Right lobe of liver (tissue), 6 donors: ENCODE measurements at regions not wholly inside any gene's neighbourhood (a gene's known extent, or its start where the extent isn't known, plus 50 kb on each side); places are given as distances from the start of the nearest gene placed in this dataset.
A peak's percentile ranks its signal among the peaks of the same experiment; 100 is the strongest.

Experiments used
- ATAC-seq, 4 donors: fragments of 200-7000 bp; cut with Tn5 transposase; one replicate each; pipeline ENCODE4 v1.9.1; 2020; ENCODE audit warnings: mild to moderate bottlenecking in 4 of 4, moderate library complexity in 4 of 4
- DNase-seq, 3 donors: peaks; one replicate each; pipeline ENCODE4 v3.0.0-alpha.2; 2020
- H3K27ac ChIP-seq, 3 donors: fragments of 200-600 bp; one replicate each; pipeline ENCODE4 v1.8.0; 2022
- H3K27me3 ChIP-seq, 2 donors: fragments of 200-600 bp; one replicate each; pipeline ENCODE4 v1.8.0; 2022
- H3K36me3 ChIP-seq, 4 donors: fragments of 200-600 bp; sonication (generic) in 1 of 4; one replicate each; pipeline versions ENCODE4 v1.5.1 to v1.8.0; 2017 to 2022; ENCODE audit warnings: control low read depth in 1 of 4
- H3K4me1 ChIP-seq, 4 donors: fragments of 200-600 bp; sonication (generic) in 1 of 4; one replicate each; pipeline versions ENCODE4 v1.5.1 to v1.8.0; 2017 to 2022; ENCODE audit warnings: control low read depth in 1 of 4
- H3K4me3 ChIP-seq, 3 donors: fragments of 200-600 bp; one replicate each; pipeline ENCODE4 v1.8.0; 2022
- H3K9me3 ChIP-seq, 4 donors: fragments of 200-600 bp; sonication (generic) in 1 of 4; one replicate each; pipeline versions ENCODE4 v1.5.1 to v1.8.0; 2017 to 2022; ENCODE audit warnings: control low read depth in 1 of 4
- CTCF ChIP-seq, 4 donors: fragments of 200-600 bp in 3 of 4; fragments of 450-650 bp in 1 of 4; IDR thresholded peaks; one replicate each; pipeline versions ENCODE4 v1.5.1 to v1.8.0; 2016 to 2022; ENCODE audit warnings: antibody characterized with exemption in 4 of 4, mild to moderate bottlenecking in 2 of 4
- POLR2A ChIP-seq: fragments of 450-650 bp; IDR thresholded peaks from one replicate; pipeline ENCODE4 v1.6.1; 2017; ENCODE audit warnings: antibody characterized with exemption, mild to moderate bottlenecking
- WGBS: methylation state at CpG from one replicate; pipeline ENCODE4 v1.1.6; 2018; ENCODE audit warnings: low coverage, low lambda C conversion rate; ENCODE audit not compliant: insufficient coverage; ENCODE audit errors: missing lambda C conversion rate; 5-methylcytosine and 5-hydroxymethylcytosine counted together
- intact Hi-C, 2 donors: fragments of 100-400 bp; cut with DNase I; formaldehyde crosslinking; loops; one replicate each; pipeline versions ENCODE4 v1.11.2 to v1.14.1; 2022
- donor health status: DM: no; HTN: yes; CAD: no.
- donor health status: DM: no; HTN: no; CAD: no.
- donor health status: DM: no; HTN: no; CAD: no.
- donor health status: DM: no; HTN: yes; CAD: no.
- donor health status: DM: no; HTN: yes; CAD: no.

DNA sequence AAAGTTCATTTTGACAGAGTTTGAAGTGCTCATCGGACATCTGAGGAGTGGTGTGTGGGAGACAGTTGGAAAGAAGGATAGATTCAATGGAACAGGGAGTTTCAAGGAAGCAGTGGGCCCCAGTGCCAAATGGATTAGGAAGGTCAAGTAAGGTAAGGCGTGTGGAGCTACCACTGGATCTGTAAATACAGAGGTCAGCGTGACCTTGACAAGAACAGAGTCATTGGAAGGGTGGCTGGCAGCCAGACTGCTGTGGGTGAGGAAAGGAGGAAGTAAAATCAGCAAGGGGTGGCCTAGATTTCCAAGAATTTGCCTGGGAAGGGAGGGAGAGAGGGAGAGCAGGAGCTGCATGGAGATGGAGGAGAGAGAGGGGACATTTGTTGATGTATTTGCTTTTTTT is 68.2 kb upstream of the IGF1 start:
- Histone ChIP-seq H3K27ac (no peak overlapping the region), H3K36me3 (no peaks in the 10 kb centered on the region), H3K9me3 (no peaks in the 10 kb centered on the region), H3K4me1 (no peaks in the 10 kb centered on the region), H3K4me3 (no peak overlapping the region), H3K27me3 (no peaks in the 10 kb centered on the region)
- ATAC-seq: peak in 3 of 4 donors; percentile 23 to 87 (median 59)
- WGBS: 34% methylated on average over 3 of the region's 3 CpGs
- intact Hi-C loops: no loop called here
- DNase-seq: peak in 2 of 3 donors; percentile 58 to 60
- TF ChIP-seq CTCF (IDR thresholded peaks at IDR 0.05) (no peak), POLR2A (no peak)

DNA sequence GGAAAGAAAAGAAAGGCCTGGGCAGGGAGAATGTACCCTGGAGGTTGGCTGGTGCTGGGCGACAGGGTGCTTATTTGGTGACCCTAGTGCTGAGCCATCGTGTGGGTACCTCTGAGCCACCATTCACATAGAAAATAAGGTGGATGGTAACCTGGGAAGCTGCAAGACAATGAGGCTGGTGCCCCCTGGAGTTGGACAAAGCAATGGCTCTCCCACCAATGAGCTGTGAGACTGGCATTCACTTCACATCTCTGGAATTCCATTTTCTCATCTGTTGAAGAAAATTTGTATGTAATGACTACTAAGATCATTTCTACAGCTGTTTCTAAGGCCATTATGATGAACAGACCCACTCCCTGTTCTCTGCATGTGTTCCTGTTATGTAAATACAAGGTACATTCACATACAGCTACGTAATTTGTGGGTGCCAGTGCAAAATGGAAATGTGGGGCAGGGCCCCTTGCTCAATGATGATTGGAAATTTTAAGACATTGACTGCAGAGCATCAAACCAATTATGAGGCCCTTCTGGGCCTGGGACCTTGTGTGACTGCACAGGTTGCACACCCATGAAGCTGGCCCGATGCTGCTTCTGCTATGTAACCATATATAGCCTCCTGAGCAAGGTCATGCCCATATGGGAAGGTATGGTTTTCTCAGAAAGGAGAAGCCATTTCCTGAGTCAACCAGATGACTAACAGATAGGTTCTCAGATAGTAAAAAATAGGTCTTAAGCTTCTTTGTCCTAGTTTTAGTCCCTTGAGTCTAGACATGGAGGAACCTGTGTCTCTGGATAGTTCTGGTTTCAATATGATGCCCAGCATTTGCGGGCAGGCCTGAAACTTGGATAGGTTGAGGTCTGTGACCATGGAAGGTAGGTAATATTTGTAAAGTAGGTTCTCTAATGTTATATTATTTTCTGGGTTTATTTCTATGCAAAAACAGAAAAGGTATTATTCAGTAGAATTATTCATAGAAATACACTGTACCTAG is 63.4 kb upstream of the IGF1 start:
- Histone ChIP-seq H3K36me3 (no peaks in the 10 kb centered on the region), H3K27me3 (no peaks in the 10 kb centered on the region), H3K9me3 (no peaks in the 10 kb centered on the region), H3K27ac (no peak overlapping the region), H3K4me1 (no peaks in the 10 kb centered on the region), H3K4me3 (no peak overlapping the region)
- ATAC-seq: peak; percentile 56 to 72 (median 66)
- no peak for DNase-seq
- peak; percentile 24 to 51 (median 38) for TF ChIP-seq CTCF (IDR thresholded peaks at IDR 0.05)
- no peak for TF ChIP-seq POLR2A
- 76% methylated on average over 5 of the region's 5 CpGs for WGBS
- intact Hi-C loops: no loop called here

GRCh38 chr12:102542816-102543440 is 62.6 kb upstream of the IGF1 start:
- no peak for ATAC-seq
- H3K4me3 ChIP-seq: no peak overlapping the region
- TF ChIP-seq POLR2A: no peak
- no peak for TF ChIP-seq CTCF (IDR thresholded peaks at IDR 0.05)

DNA sequence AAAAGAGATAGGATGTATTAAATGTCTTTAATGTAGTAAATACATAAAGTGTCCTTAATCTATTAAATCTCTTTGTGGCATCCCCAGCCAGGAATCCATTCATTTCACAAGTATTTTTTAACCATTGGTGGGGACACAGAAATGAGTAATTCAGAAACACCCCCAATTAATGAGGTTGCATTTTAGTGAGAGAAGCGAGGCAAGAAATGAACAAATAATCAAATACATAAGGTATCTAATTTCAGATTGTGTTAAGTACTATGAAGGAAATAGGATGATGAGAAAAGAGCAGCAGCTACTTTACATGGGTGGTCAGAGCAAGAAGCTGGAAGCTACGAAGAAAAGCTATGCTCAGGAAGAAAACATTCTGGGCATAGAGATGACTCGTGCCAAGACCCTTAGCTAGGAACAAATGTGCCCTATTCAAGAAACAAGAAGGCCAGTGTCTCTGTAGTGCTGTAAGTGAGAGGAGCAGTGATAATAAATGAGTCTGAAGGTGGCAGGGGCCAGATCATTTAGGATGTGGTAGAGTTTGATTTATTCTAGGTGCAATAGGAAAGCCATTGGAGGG is 60.5 kb upstream of the IGF1 start:
- intact Hi-C loops: no loop called here
- no peak overlapping the region for H3K4me3 ChIP-seq
- no peaks in the 10 kb centered on the region for H3K9me3 ChIP-seq
- 70% methylated on average over 3 of the region's 3 CpGs for WGBS
- no peaks in the 10 kb centered on the region for H3K4me1 ChIP-seq
- ATAC-seq (no peak), DNase-seq (no peak)
- H3K36me3 ChIP-seq: no peaks in the 10 kb centered on the region
- TF ChIP-seq POLR2A (no peak), CTCF (IDR thresholded peaks at IDR 0.05) (no peak)
- H3K27ac ChIP-seq: no peak overlapping the region
- no peaks in the 10 kb centered on the region for H3K27me3 ChIP-seq

More at GRCh38 chr12:102542816-102543440, 62.6 kb upstream of the IGF1 start:
- H3K4me1 ChIP-seq: no peaks in the 10 kb centered on the region
- no peaks in the 10 kb centered on the region for H3K9me3 ChIP-seq
- no peaks in the 10 kb centered on the region for H3K27me3 ChIP-seq
- no peak for DNase-seq
- WGBS: 46% methylated on average over 6 of the region's 6 CpGs
- no peaks in the 10 kb centered on the region for H3K36me3 ChIP-seq
- no peak overlapping the region for H3K27ac ChIP-seq
- intact Hi-C loops: no loop called here
